H9 (cell line): ENCODE measurements at regions not wholly inside any gene's neighbourhood (a gene's known extent, or its start where the extent isn't known, plus 50 kb on each side); places are given as distances from the start of the nearest gene placed in this dataset.
A peak's percentile ranks its signal among the peaks of the same experiment; 100 is the strongest.

Source experiments
- DNase-seq: peaks from one replicate; pipeline ENCODE4 v3.0.0-alpha.2; 2017
- H2AFZ ChIP-seq: one replicate; pipeline ENCODE4 v1.6.1; 2013; ENCODE audit warnings: mild to moderate bottlenecking, low read length, control low read depth, moderate library complexity
- H2AK5ac ChIP-seq: 2 replicates; pipeline ENCODE4 v1.6.1; 2013; ENCODE audit warnings: low read length, control low read depth, mixed read lengths; ENCODE audit not compliant: insufficient read length
- H2BK120ac ChIP-seq: one replicate; pipeline ENCODE4 v1.6.1; 2013; ENCODE audit warnings: low read depth, mild to moderate bottlenecking, low read length, control low read depth, inconsistent platforms; ENCODE audit not compliant: poor library complexity, severe bottlenecking
- H2BK12ac ChIP-seq: 2 replicates; pipeline ENCODE4 v1.6.1; 2013; ENCODE audit warnings: low read length, control low read depth, mixed read lengths, low read depth; ENCODE audit not compliant: insufficient read length
- H2BK15ac ChIP-seq: 2 replicates; pipeline ENCODE4 v1.6.1; 2013; ENCODE audit warnings: low read depth, low read length, control low read depth
- H2BK20ac ChIP-seq: one replicate; pipeline ENCODE4 v1.6.1; 2013; ENCODE audit warnings: low read depth, mild to moderate bottlenecking, low read length, control low read depth, inconsistent platforms; ENCODE audit not compliant: poor library complexity, severe bottlenecking
- H2BK5ac ChIP-seq: 2 replicates; pipeline ENCODE4 v1.6.1; 2013; ENCODE audit warnings: low read length, control low read depth, mixed read lengths; ENCODE audit not compliant: insufficient read length
- H3K14ac ChIP-seq: 2 replicates; pipeline ENCODE4 v1.6.1; 2013; ENCODE audit warnings: low read length, control low read depth; ENCODE audit not compliant: insufficient read depth
- H3K18ac ChIP-seq: 2 replicates; pipeline ENCODE4 v1.6.1; 2013; ENCODE audit warnings: low read depth, mild to moderate bottlenecking, mixed read lengths, low read length, control low read depth; ENCODE audit not compliant: insufficient read length
- H3K23ac ChIP-seq: 2 replicates; pipeline ENCODE4 v1.6.1; 2013; ENCODE audit warnings: low read length, control low read depth, mixed read lengths, low read depth; ENCODE audit not compliant: insufficient read length
- H3K23me2 ChIP-seq: 2 replicates; pipeline ENCODE4 v1.6.1; 2013; ENCODE audit warnings: low read depth, mild to moderate bottlenecking, mixed read lengths, low read length, control low read depth; ENCODE audit not compliant: insufficient read length, poor library complexity, severe bottlenecking
- H3K27ac ChIP-seq: 2 replicates; pipeline ENCODE4 v1.5.1; 2013; ENCODE audit warnings: low read length, control low read depth, mixed read lengths, low read depth; ENCODE audit not compliant: insufficient read length
- H3K27me3 ChIP-seq: 2 replicates; pipeline ENCODE4 v1.6.1; 2013; ENCODE audit warnings: low read length, control low read depth, inconsistent platforms; ENCODE audit not compliant: insufficient read depth
- H3K4ac ChIP-seq: 2 replicates; pipeline ENCODE4 v1.6.1; 2013; ENCODE audit warnings: low read depth, mild to moderate bottlenecking, control low read depth, inconsistent platforms, low read length, moderate library complexity
- H3K4me1 ChIP-seq: 2 replicates; pipeline ENCODE4 v1.6.1; 2013; ENCODE audit warnings: low read length, control low read depth, inconsistent platforms; ENCODE audit not compliant: insufficient read depth
- H3K4me2 ChIP-seq: 2 replicates; pipeline ENCODE4 v1.6.1; 2013; ENCODE audit warnings: low read length, control low read depth, mixed read lengths; ENCODE audit not compliant: insufficient read length, insufficient read depth
- H3K56ac ChIP-seq: 2 replicates; pipeline ENCODE4 v1.6.1; 2013; ENCODE audit warnings: low read depth, mild to moderate bottlenecking, mixed read lengths, low read length, control low read depth; ENCODE audit not compliant: insufficient read length
- H3K79me1 ChIP-seq: 2 replicates; pipeline ENCODE4 v1.6.1; 2013; ENCODE audit warnings: low read depth, mild to moderate bottlenecking, moderate library complexity, low read length, control low read depth, inconsistent platforms; ENCODE audit not compliant: insufficient read depth, poor library complexity, severe bottlenecking
- H3K79me2 ChIP-seq: 2 replicates; pipeline ENCODE4 v1.6.1; 2013; ENCODE audit warnings: low read length, control low read depth, inconsistent platforms; ENCODE audit not compliant: insufficient read depth
- H3K9ac ChIP-seq: 2 replicates; pipeline ENCODE4 v1.6.1; 2013; ENCODE audit warnings: low read length, control low read depth, mixed read lengths; ENCODE audit not compliant: insufficient read length; ENCODE audit errors: extremely low read depth
- H3K9me3 ChIP-seq: one replicate; pipeline ENCODE4 v1.6.1; 2013; ENCODE audit warnings: low read depth, low read length, inconsistent platforms; ENCODE audit not compliant: control insufficient read depth
- H3T11ph ChIP-seq: one replicate; pipeline ENCODE4 v1.6.1; 2013; ENCODE audit warnings: mild to moderate bottlenecking, low read length, control low read depth, inconsistent platforms
- H4K20me1 ChIP-seq: one replicate; pipeline ENCODE4 v1.6.1; 2013; ENCODE audit not compliant: control insufficient read depth, insufficient read length, insufficient read depth
- H4K5ac ChIP-seq: 2 replicates; pipeline ENCODE4 v1.6.1; 2013; ENCODE audit warnings: low read depth, mild to moderate bottlenecking, mixed read lengths, low read length, control low read depth; ENCODE audit not compliant: insufficient read length
- H4K8ac ChIP-seq: replicated peaks from 2 replicates; pipeline ENCODE4 v1.6.1; 2013; ENCODE audit warnings: low read length, control low read depth, mixed read lengths, low read depth; ENCODE audit not compliant: insufficient read length
- H4K91ac ChIP-seq: 2 replicates; pipeline ENCODE4 v1.6.1; 2013; ENCODE audit warnings: low read depth, mild to moderate bottlenecking, moderate library complexity, mixed read lengths, low read length, control low read depth; ENCODE audit not compliant: insufficient read length
- H3K27ac Mint-ChIP-seq, 3 experiments: 2 replicates in 2 of 3; 3 replicates in 1 of 3; pipeline ENCODE4 v1.8.0; 2020 to 2021; ENCODE audit warnings: mixed read lengths in 3 of 3, mild to moderate bottlenecking in 1 of 3, moderate library complexity in 1 of 3
- H3K27me3 Mint-ChIP-seq: 2 replicates; pipeline ENCODE4 v1.8.0; 2021; ENCODE audit warnings: low read depth, mild to moderate bottlenecking, moderate library complexity, mixed read lengths
- H3K36me3 Mint-ChIP-seq, 3 experiments: 2 replicates in 2 of 3; 3 replicates in 1 of 3; pipeline ENCODE4 v1.8.0; 2020 to 2021; ENCODE audit warnings: low read depth in 3 of 3, mixed read lengths in 3 of 3; ENCODE audit not compliant: insufficient read depth in 1 of 3
- H3K4me1 Mint-ChIP-seq, 2 experiments: 2 replicates each; pipeline ENCODE4 v1.8.0; 2020; ENCODE audit warnings: mixed read lengths in 2 of 2
- H3K4me3 Mint-ChIP-seq, 2 experiments: 2 replicates in 1 of 2; 3 replicates in 1 of 2; pipeline ENCODE4 v1.8.0; 2020 to 2021; ENCODE audit warnings: mild to moderate bottlenecking in 2 of 2, mixed read lengths in 2 of 2, moderate library complexity in 1 of 2
- H3K9me3 Mint-ChIP-seq, 2 experiments: 2 replicates in 1 of 2; 3 replicates in 1 of 2; pipeline ENCODE4 v1.8.0; 2020; ENCODE audit warnings: mild to moderate bottlenecking in 2 of 2, mixed read lengths in 2 of 2, moderate library complexity in 1 of 2
- CTCF ChIP-seq: fragments of 200-600 bp; sonication (generic); conservative IDR thresholded peaks from 3 replicates; pipeline ENCODE4 v1.8.0; 2021; ENCODE audit warnings: antibody characterized with exemption, mild to moderate bottlenecking
- WGBS: extraction: QIAGEN DNeasy Blood & Tissue Kit; methylation state at CpG from one replicate; pipeline ENCODE4 v1.1.7; 2013; ENCODE audit warnings: missing lambda C conversion rate, low lambda C conversion rate, mixed read lengths; ENCODE audit not compliant: insufficient read length; ENCODE audit errors: extremely low coverage; 5-methylcytosine and 5-hydroxymethylcytosine counted together

- H3K27me3 Mint-ChIP-seq, result peaks cover 15% of the 10 kb centered on the region
These were observed 239.0 kb downstream of the PTPRU start for GRCh38 chr1:29475326-29475725.

More at GRCh38 chr1:29475326-29475725, 239.0 kb downstream of the PTPRU start:
- no peak overlapping the region for H3K4ac ChIP-seq
- no peak overlapping the region for H2BK12ac ChIP-seq
- H2BK20ac ChIP-seq, result no peak overlapping the region
- no peak overlapping the region for H2AFZ ChIP-seq
- H3K23me2 ChIP-seq, result peaks cover 7% of the 10 kb centered on the region
- H2BK120ac ChIP-seq, result no peak overlapping the region
- no peaks in the 10 kb centered on the region for H3K79me2 ChIP-seq
- H3K18ac ChIP-seq, result no peak overlapping the region
- H2BK5ac ChIP-seq, result no peak overlapping the region
- DNase-seq, result peak; percentile 24
- no peak overlapping the region for H3K14ac ChIP-seq
- H3K79me1 ChIP-seq, result no peaks in the 10 kb centered on the region
- no peak overlapping the region for H3K56ac ChIP-seq
- no peak overlapping the region for H3K9ac ChIP-seq
- H2BK15ac ChIP-seq, result no peak overlapping the region
- no peak overlapping the region for H3K4me2 ChIP-seq
- no peak overlapping the region for H3T11ph ChIP-seq
- no peak overlapping the region for H4K5ac ChIP-seq
- WGBS, result no CpG with 5 or more reads among the region's 7 CpGs
- H3K27ac ChIP-seq, result no peak overlapping the region
- H3K27me3 ChIP-seq, result no peaks in the 10 kb centered on the region; the same call in 1 of the 2 replicates
- no peaks in the 10 kb centered on the region for H3K4me1 ChIP-seq
- no peak overlapping the region for H4K91ac ChIP-seq
- no peak overlapping the region for H2AK5ac ChIP-seq
- H3K23ac ChIP-seq, result no peak overlapping the region
- no peaks in the 10 kb centered on the region for H4K20me1 ChIP-seq
- H3K4me3 Mint-ChIP-seq, result no peak overlapping the region
- H4K8ac ChIP-seq, result no peak overlapping the region
- peaks cover 34 to 40% of the 10 kb centered on the region in 2 experiments for H3K4me1 Mint-ChIP-seq
- TF ChIP-seq CTCF, result no peak
- H3K36me3 Mint-ChIP-seq, result no peaks in the 10 kb centered on the region
- no peaks in the 10 kb centered on the region for H3K9me3 ChIP-seq
- H3K27ac Mint-ChIP-seq, result peak overlapping the region in 1 of 3 experiments; percentile 87; a peak in 1 of 7 replicates
- H3K9me3 Mint-ChIP-seq, result no peaks in the 10 kb centered on the region
